CD4-positive, alpha-beta memory T cell (primary cell): ENCODE measurements at regions not wholly inside any gene's neighbourhood (a gene's known extent, or its start where the extent isn't known, plus 50 kb on each side); places are given as distances from the start of the nearest gene placed in this dataset.
"Not testable (repeated sequence)": the region's sequence is repeated elsewhere in the genome, so short reads cannot be mapped to it uniquely, and the experiment has no call there.

ENCODE experiments used
- CTCF ChIA-PET: fragments of 350-600 bp; sonication (Branson Sonifier 250); formaldehyde crosslinking; loops from one replicate; lab custom pipeline; 2021; ENCODE audit warnings: inconsistent platforms; ENCODE audit not compliant: partially characterized antibody; lab: Charles Lee
- POLR2A ChIA-PET: fragments of 350-600 bp; sonication (Branson Sonifier 250); formaldehyde crosslinking; loops from one replicate; lab custom pipeline; 2021; ENCODE audit not compliant: partially characterized antibody; lab: Charles Lee
- DNase-seq, 5 donors: peaks; one replicate each; pipeline versions ENCODE4 v3.0.0 to v3.0.0-alpha.2; 2020 to 2022; ENCODE audit warnings: mixed read lengths in 1 of 5
- H3K27ac ChIP-seq: one replicate; pipeline ENCODE4 v1.7.0; 2013; ENCODE audit warnings: low read depth, low read length
- H3K27me3 ChIP-seq: 2 replicates; pipeline ENCODE4 v1.7.0; 2013; ENCODE audit warnings: mild to moderate bottlenecking, low read length, moderate library complexity; ENCODE audit not compliant: insufficient read depth
- H3K36me3 ChIP-seq: 2 replicates; pipeline ENCODE4 v1.7.0; 2013; ENCODE audit warnings: mild to moderate bottlenecking, low read length, moderate library complexity; ENCODE audit not compliant: insufficient read depth
- H3K4me1 ChIP-seq: 2 replicates; pipeline ENCODE4 v1.7.0; 2013; ENCODE audit warnings: mild to moderate bottlenecking, low read length, moderate library complexity; ENCODE audit not compliant: insufficient read depth
- H3K4me3 ChIP-seq, 2 donors: one replicate each; pipeline ENCODE4 v1.7.0; 2013; ENCODE audit warnings: low read length in 2 of 2, mild to moderate bottlenecking in 1 of 2
- H3K9me3 ChIP-seq, 2 donors: one replicate each; pipeline ENCODE4 v1.7.0; 2013; ENCODE audit warnings: low read length in 2 of 2, control low read depth in 1 of 2; ENCODE audit not compliant: control insufficient read depth in 1 of 2
- H3K27ac Mint-ChIP-seq, 7 donors: one replicate each; pipeline ENCODE4 v1.8.0; 2020 to 2021; ENCODE audit warnings: mixed read lengths in 7 of 7, mild to moderate bottlenecking in 6 of 7, inconsistent platforms in 3 of 7, moderate library complexity in 3 of 7
- H3K27me3 Mint-ChIP-seq, 2 donors: one replicate each; pipeline ENCODE4 v1.8.0; 2020 to 2021; ENCODE audit warnings: mixed read lengths in 2 of 2
- H3K36me3 Mint-ChIP-seq, 2 donors: one replicate each; pipeline ENCODE4 v1.8.0; 2020 to 2021; ENCODE audit warnings: mixed read lengths in 2 of 2, inconsistent platforms in 1 of 2, mild to moderate bottlenecking in 1 of 2
- H3K4me1 Mint-ChIP-seq, 4 donors: one replicate each; pipeline ENCODE4 v1.8.0; 2020 to 2021; ENCODE audit warnings: mixed read lengths in 4 of 4, mild to moderate bottlenecking in 1 of 4
- H3K4me3 Mint-ChIP-seq, 8 donors: one replicate each; pipeline ENCODE4 v1.8.0; 2020 to 2021; ENCODE audit warnings: mixed read lengths in 8 of 8, mild to moderate bottlenecking in 7 of 8, moderate library complexity in 6 of 8, inconsistent platforms in 3 of 8
- H3K9me3 Mint-ChIP-seq, 8 donors: one replicate each; pipeline ENCODE4 v1.8.0; 2020 to 2021; ENCODE audit warnings: mixed read lengths in 8 of 8, mild to moderate bottlenecking in 5 of 8, inconsistent platforms in 3 of 8, moderate library complexity in 1 of 8
- intact Hi-C: fragments of 100-400 bp; cut with micrococcal nuclease; formaldehyde crosslinking; loops from one replicate; pipeline ENCODE4 v1.15.1; 2023

DNA sequence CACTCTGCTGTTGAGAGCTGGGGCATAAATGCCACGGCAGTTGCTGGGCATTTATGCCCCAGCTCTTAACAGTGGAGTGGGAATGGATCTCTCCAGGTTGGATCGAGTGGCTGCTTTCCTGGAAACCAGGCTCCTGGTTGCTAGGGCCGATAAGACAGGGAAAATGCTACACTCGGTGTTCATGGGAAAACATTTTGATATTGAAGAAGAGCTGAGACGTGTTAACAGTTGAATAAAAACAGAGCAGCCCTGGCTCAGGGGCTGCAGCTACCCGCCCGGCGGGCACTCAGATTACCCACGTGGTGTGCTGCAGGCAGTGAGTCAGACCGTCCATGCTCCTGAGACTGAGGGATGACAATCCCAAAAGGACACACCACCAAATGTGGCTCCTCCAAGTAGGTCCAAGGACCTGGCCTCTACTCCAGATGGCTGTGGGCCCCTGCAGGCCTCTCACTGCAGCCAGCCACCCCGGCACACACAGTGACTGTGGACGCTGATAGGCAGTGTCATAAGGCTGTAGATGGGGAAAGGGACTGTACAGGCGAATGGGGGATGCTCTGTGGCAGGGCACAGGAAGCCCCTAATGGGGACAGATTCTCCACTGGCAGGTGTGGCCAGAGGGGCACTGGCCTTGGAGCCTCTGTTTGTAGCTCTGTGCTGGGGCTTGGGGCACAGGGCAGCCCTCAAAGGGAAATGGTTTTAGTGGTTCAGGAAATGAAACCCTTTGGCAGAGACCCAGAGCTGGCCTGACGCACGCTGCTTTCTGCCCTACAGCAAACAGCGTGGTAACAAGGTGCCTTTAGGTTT, 237.8 kb downstream of the LY86 start:
- Mint-ChIP-seq H3K27me3 (peaks cover 13 to 20% of the 10 kb centered on the region in 2 donors), H3K4me3 (no peak overlapping the region), H3K4me1 (no peaks in the 10 kb centered on the region), H3K9me3 (no peaks in the 10 kb centered on the region), H3K36me3 (no peaks in the 10 kb centered on the region), H3K27ac (no peak overlapping the region)
- H3K27ac ChIP-seq, result no peak overlapping the region
- CTCF ChIA-PET, result no interaction called here
- no peak overlapping the region for H3K4me3 ChIP-seq
- no peaks in the 10 kb centered on the region for H3K36me3 ChIP-seq
- intact Hi-C loops, result no loop called here
- H3K27me3 ChIP-seq, result no peaks in the 10 kb centered on the region
- no peaks in the 10 kb centered on the region for H3K9me3 ChIP-seq
- no peak for DNase-seq
- no peaks in the 10 kb centered on the region for H3K4me1 ChIP-seq
- POLR2A ChIA-PET, result no interaction called here

DNA sequence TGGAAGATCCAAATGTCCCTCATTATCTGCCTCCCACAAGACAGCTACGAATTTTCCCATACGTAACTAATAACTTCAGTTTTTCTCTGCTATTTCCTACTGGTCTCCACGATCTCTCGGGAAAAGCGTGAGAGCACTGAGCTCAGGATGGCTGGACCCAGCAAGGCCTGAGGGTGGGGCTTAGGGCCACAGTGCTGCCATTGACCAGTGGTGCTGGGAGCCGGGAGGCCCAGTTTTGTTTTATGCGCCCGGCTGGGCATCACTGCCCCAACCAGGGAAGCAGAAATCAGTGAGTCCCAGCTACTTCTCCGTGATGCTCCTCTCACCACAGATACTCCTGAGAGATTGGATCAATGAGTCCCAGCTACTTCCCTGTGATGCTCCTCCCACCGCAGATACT, 238.4 kb downstream of the LY86 start:
- no peak for DNase-seq
- POLR2A ChIA-PET, result no interaction called here

DNA sequence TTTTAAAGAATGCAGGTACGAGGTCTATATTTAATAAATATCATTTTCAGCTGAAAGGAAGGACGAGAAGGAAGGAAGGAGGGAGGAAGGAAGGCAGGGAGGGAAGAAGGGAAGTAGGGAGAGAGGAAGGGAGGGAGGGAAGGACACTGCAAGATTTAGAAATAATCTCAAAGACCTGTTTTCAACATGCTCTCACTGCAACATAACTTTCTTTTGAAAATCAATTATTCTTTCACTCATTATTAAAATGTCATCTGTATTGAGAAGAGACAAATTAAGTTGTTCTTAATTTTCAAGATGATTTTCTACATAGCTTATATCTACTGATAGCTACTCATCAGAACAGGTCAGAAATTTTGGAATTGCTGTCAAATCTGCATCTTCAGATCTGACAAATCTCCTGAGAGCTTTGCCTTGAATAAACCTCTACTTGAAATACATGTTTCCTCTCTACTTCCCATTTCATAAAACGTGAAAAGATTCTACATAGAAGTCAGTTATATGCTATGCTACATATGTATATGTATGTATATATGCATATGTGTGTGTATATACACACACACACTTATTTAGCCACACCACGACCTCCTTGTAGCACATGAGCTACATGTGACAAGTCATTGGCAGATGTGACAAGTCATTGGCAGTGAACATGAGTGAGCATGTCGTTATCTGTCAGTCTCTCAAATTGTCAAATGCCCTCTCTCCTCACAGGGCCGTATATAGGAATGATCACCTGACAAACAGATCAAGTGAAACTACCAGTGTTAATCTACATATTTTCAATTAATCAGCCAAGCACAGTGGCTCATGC, 241.6 kb downstream of the LY86 start:
- Mint-ChIP-seq H3K27ac (no peak overlapping the region), H3K27me3 (peaks cover 13 to 28% of the 10 kb centered on the region in 2 donors), H3K9me3 (no peaks in the 10 kb centered on the region), H3K4me1 (no peaks in the 10 kb centered on the region), H3K4me3 (no peak overlapping the region), H3K36me3 (no peaks in the 10 kb centered on the region)
- ChIA-PET POLR2A (no interaction called here), CTCF (no interaction called here)
- no peak for DNase-seq
- intact Hi-C loops, result no loop called here
- Histone ChIP-seq H3K36me3 (no peaks in the 10 kb centered on the region), H3K27ac (no peak overlapping the region), H3K27me3 (no peaks in the 10 kb centered on the region), H3K4me3 (no peak overlapping the region), H3K9me3 (no peaks in the 10 kb centered on the region), H3K4me1 (no peaks in the 10 kb centered on the region)

More for the DNA sequence above, 238.4 kb downstream of the LY86 start:
- intact Hi-C loops, result no loop called here
- no peaks in the 10 kb centered on the region for H3K27me3 ChIP-seq
- H3K9me3 ChIP-seq, result no peaks in the 10 kb centered on the region
- CTCF ChIA-PET, result no interaction called here
- peaks cover 13 to 20% of the 10 kb centered on the region in 2 donors for H3K27me3 Mint-ChIP-seq
- no peaks in the 10 kb centered on the region for H3K36me3 ChIP-seq
- no peak overlapping the region for H3K27ac Mint-ChIP-seq
- H3K4me1 Mint-ChIP-seq, result no peaks in the 10 kb centered on the region
- no peak overlapping the region for H3K4me3 Mint-ChIP-seq
- H3K27ac ChIP-seq, result no peak overlapping the region
- no peaks in the 10 kb centered on the region for H3K36me3 Mint-ChIP-seq
- H3K9me3 Mint-ChIP-seq, result no peaks in the 10 kb centered on the region
- H3K4me1 ChIP-seq, result no peaks in the 10 kb centered on the region
- no peak overlapping the region for H3K4me3 ChIP-seq

DNA sequence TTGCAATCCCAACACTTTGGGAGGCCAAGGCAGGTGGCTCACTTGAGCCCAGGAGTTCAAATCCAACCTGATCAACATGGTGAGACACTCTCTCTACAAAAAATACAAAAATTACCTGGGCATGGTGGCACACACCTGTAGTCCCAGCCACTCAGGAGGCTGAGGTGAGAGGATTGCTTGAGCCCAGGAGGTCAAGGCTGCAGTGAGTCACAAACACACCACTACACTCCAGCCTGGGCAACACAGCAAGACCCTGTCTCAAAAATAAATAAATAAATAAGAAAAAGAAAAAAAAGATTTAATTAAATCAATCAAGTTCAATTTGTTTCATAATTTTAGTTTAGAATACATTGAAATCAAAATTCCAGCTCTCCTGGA, 242.2 kb downstream of the LY86 start:
- CTCF ChIA-PET, H3K36me3 ChIP-seq, H3K27ac Mint-ChIP-seq, H3K27me3 ChIP-seq, H3K27ac ChIP-seq, H3K4me3 Mint-ChIP-seq, H3K4me1 ChIP-seq, H3K4me1 Mint-ChIP-seq, H3K9me3 ChIP-seq, intact Hi-C loops, H3K9me3 Mint-ChIP-seq, POLR2A ChIA-PET, H3K36me3 Mint-ChIP-seq, DNase-seq, H3K4me3 ChIP-seq: not testable (repeated sequence)
- H3K27me3 Mint-ChIP-seq, result peaks cover 7 to 22% of the 10 kb centered on the region in 2 donors

DNA sequence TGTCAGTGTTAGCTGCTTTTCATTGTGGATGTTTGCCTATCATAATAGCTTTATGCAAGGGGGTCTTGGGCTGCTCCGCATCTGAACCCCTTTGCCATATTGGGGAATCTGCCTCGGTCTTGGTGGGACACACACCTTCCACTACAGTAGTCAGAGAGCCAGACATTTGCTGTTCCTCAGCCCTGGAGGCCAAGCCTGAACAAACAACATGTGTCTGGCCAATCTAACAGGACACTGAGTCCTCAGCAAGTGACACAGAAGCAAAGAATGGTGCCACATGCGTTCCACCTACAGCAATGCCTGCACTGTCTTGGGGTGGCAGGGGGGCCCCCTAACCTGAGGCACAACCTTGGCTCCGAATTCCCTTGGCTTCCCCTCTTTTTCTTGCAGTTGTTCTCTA, 243.9 kb downstream of the LY86 start:
- H3K4me3 Mint-ChIP-seq, result no peak overlapping the region
- H3K4me1 Mint-ChIP-seq, result no peaks in the 10 kb centered on the region
- intact Hi-C loops, result no loop called here

DNA sequence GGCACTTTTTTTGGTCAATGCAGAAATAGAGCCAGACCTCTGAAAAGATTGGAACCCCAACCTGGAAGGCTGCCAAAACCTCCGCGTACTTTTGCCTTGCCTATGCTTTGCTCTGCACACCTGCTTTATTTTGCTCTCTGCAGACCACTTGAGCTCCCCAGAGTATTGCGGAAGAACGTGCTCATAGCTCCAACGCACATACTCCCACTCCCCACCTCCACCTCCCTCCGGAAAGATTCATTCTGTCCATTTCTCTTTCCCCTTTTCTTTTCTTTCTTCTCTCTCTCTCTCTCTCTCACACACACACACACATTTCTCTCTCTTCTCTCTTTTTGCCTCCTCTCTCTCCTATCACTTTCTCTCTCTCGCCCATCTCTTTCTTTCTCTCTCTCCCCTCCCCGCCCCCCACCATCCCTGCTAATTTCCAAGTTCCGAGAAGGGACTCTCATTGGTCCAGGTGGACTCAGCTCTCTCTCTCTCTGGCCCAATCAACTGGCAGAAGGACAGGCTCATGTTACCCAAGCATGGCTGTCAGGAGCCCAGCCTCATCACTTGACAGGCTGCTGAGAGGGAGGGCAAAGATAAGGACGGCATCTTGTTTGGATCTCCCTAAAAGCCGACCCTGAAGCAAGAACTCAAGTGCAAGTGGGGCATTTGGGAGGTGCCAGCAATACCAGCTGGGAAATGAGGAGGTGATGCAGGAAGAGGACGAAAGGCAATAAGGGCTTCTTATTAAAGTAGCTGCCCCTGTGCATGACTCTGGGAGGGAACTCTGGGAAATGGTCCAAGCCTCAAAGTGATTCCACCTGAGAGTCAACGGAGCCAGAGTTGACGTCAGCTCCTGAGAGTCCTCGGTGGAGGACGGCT, 246.1 kb downstream of the LY86 start:
- H3K9me3 ChIP-seq, result no peaks in the 10 kb centered on the region
- H3K27me3 ChIP-seq, result no peaks in the 10 kb centered on the region
- no peaks in the 10 kb centered on the region for H3K36me3 ChIP-seq
- Mint-ChIP-seq H3K4me3 (no peak overlapping the region), H3K4me1 (no peaks in the 10 kb centered on the region), H3K27me3 (peaks cover 7 to 22% of the 10 kb centered on the region in 2 donors), H3K9me3 (no peaks in the 10 kb centered on the region), H3K27ac (no peak overlapping the region), H3K36me3 (no peaks in the 10 kb centered on the region)
- H3K4me3 ChIP-seq, result no peak overlapping the region
- ChIA-PET CTCF (no interaction called here), POLR2A (no interaction called here)
- DNase-seq, result no peak
- H3K4me1 ChIP-seq, result no peaks in the 10 kb centered on the region
- H3K27ac ChIP-seq, result no peak overlapping the region
- intact Hi-C loops, result no loop called here

More for the DNA sequence above, 243.9 kb downstream of the LY86 start:
- Mint-ChIP-seq H3K9me3 (no peaks in the 10 kb centered on the region), H3K27me3 (peaks cover 5 to 19% of the 10 kb centered on the region in 2 donors), H3K27ac (no peak overlapping the region), H3K36me3 (no peaks in the 10 kb centered on the region)
- ChIA-PET CTCF (no interaction called here), POLR2A (no interaction called here)
- H3K36me3 ChIP-seq, result no peaks in the 10 kb centered on the region
- H3K4me1 ChIP-seq, result no peaks in the 10 kb centered on the region
- no peaks in the 10 kb centered on the region for H3K27me3 ChIP-seq
- no peaks in the 10 kb centered on the region for H3K9me3 ChIP-seq
- no peak overlapping the region for H3K4me3 ChIP-seq
- DNase-seq, result no peak
- H3K27ac ChIP-seq, result no peak overlapping the region

DNA sequence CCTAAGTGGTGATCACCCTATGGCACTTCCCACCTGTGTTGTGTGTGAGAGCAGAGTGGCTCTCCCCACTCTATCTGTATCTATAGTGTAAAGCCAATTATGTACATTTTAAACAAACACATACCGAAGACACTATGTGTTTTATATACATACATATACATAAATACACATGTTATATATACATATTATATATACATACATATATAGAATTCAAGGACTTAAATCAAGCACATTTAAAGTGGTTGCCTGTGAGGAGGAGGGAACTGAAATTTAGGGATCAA, 246.6 kb downstream of the LY86 start:
- H3K36me3 Mint-ChIP-seq, result no peaks in the 10 kb centered on the region
- intact Hi-C loops, result no loop called here
- no peaks in the 10 kb centered on the region for H3K4me1 ChIP-seq
- no peak overlapping the region for H3K27ac Mint-ChIP-seq
- H3K4me1 Mint-ChIP-seq, result no peaks in the 10 kb centered on the region
- no peak overlapping the region for H3K27ac ChIP-seq
- no peak overlapping the region for H3K4me3 Mint-ChIP-seq
- H3K27me3 Mint-ChIP-seq, result peaks cover 7 to 21% of the 10 kb centered on the region in 2 donors
- H3K9me3 Mint-ChIP-seq, result no peaks in the 10 kb centered on the region
- ChIA-PET POLR2A (no interaction called here), CTCF (no interaction called here)
- H3K27me3 ChIP-seq, result no peaks in the 10 kb centered on the region
- H3K4me3 ChIP-seq, result no peak overlapping the region
- DNase-seq, result no peak
- H3K36me3 ChIP-seq, result no peaks in the 10 kb centered on the region
- no peaks in the 10 kb centered on the region for H3K9me3 ChIP-seq
